Stimulated activated effector memory CD8-positive, alpha-beta T cell treated with anti-CD3 and anti-CD28 coated beads, Interleukin-12 subunit alpha, Interleukin-12 subunit beta, amount 100 ng/mL, for 72 hours (primary cell): ENCODE measurements at regions not wholly inside any gene's neighbourhood (a gene's known extent, or its start where the extent isn't known, plus 50 kb on each side); places are given as distances from the start of the nearest gene placed in this dataset.
A peak's percentile ranks its signal among the peaks of the same experiment; 100 is the strongest.

ENCODE experiments used
- ATAC-seq: fragments of 150-1000 bp; cut with Tn5 transposase; 2 replicates; pipeline ENCODE4 v1.10.0; 2021
- DNase-seq, 2 donors: peaks; one replicate each; pipeline ENCODE4 v3.0.0; 2021 to 2022; ENCODE audit warnings: low spot score in 2 of 2
- H3K27ac Mint-ChIP-seq: one replicate; pipeline ENCODE4 v1.8.0; 2022; ENCODE audit warnings: mild to moderate bottlenecking, mixed read lengths
- H3K36me3 Mint-ChIP-seq: one replicate; pipeline ENCODE4 v1.8.0; 2022; ENCODE audit warnings: mild to moderate bottlenecking, mixed read lengths
- H3K4me1 Mint-ChIP-seq: one replicate; pipeline ENCODE4 v1.8.0; 2022; ENCODE audit warnings: mixed read lengths
- H3K4me3 Mint-ChIP-seq: one replicate; pipeline ENCODE4 v1.8.0; 2022; ENCODE audit warnings: mild to moderate bottlenecking, mixed read lengths
- H3K9me3 Mint-ChIP-seq: one replicate; pipeline ENCODE4 v1.8.0; 2022; ENCODE audit warnings: mixed read lengths

DNA sequence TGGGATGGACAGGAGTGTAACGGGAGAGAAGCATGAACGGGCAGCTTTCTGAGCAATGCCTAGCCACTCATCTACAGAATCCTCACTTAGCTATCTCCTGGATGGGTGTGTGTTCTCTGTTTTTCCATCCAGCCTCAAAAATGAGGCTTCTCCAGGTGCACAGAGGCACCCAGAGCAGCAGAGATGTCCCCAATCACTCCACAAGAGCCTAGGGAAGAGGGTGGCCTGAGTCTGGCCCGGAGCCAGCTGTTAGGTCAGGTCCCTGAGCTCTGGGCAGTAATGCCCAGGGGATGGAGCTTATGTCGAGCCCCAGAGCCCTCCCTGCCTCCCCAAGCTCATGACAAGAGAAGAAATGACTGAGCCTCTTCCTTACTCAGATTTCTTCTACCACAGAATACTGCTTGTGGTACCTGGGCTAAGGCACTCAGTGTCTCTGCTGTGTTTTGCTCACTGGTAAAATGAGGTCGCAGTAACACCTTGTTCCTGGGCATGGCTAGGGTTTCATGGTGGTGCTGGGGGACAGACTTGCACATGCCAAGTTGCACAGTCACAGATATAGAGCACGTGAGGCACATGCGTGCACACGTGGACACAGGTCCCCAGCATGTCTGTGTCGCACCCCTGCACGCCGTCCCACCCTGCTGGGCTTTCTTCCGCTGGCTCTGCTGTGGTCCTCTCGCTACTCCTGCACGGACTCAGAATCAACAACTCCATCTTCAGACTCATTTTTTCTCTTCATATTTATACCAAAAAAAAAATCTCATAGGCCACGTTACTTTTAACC lies 86.6 kb upstream of the SOX1 start:
- Mint-ChIP-seq H3K9me3 (peaks cover 2% of the 10 kb centered on the region), H3K4me3 (no peak overlapping the region), H3K36me3 (no peaks in the 10 kb centered on the region), H3K27ac (no peak overlapping the region), H3K4me1 (peaks cover 2% of the 10 kb centered on the region)
- DNase-seq, result no peak
- peak; percentile 26 for ATAC-seq

DNA sequence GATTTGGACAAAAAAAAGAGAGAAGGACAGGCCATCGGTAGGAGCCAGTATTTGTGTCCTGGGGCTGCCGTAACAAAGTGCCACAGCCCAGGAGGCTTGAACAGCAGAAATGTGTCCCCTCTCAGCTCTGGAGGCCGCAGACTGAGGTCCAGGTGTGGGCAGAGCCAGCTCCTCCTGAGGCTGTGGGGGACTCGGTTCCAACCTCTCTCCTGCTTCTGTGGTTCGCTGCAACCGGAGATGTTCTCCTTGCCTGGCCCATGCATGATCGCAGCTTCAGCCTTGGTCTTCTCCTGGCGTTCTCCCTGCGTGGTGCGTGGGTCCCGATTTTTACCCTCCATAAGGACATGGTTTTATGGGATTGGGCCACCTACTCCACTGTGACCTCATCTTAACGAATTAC lies 85.9 kb upstream of the SOX1 start:
- DNase-seq, result no peak
- Mint-ChIP-seq H3K4me3 (no peak overlapping the region), H3K36me3 (no peaks in the 10 kb centered on the region), H3K9me3 (no peaks in the 10 kb centered on the region), H3K27ac (no peak overlapping the region), H3K4me1 (no peaks in the 10 kb centered on the region)
- no peak for ATAC-seq

DNA sequence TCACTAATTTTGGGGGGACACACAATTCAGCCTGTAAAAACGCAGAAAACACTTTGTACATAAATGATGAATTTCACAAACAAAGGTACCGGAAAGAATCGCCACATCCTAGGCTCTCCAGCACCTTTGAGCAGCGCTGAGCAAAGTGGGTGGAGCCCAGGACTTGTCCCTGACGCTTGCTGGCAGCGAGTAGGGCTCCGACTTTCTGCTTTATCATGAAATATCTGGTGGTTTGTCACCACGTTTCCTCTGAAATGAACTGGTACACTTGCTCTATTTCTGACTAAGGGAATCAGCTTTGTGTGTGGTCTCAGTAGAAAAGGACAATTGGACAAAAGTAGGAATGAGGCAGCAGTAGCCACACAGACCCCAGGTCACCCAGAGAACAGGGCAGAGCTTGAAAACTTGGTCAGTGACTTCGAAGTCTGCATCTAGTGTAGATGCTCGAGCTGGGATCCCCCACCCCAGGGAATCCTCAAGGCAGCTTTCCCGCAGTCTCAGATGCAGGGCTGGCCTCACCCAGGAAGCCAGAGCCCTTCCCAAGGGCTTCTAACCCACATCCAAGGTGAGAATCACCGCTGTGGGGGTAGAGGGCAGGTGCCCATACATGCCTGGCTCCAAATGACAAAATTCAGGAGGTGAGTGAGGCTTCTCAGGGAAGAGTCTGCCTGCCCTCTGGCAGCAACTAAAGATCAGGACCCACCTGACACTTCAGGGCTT lies 85.3 kb upstream of the SOX1 start:
- DNase-seq (no peak), ATAC-seq (no peak)
- Mint-ChIP-seq H3K36me3 (no peaks in the 10 kb centered on the region), H3K27ac (no peak overlapping the region), H3K4me3 (no peak overlapping the region), H3K4me1 (no peaks in the 10 kb centered on the region), H3K9me3 (no peaks in the 10 kb centered on the region)

DNA sequence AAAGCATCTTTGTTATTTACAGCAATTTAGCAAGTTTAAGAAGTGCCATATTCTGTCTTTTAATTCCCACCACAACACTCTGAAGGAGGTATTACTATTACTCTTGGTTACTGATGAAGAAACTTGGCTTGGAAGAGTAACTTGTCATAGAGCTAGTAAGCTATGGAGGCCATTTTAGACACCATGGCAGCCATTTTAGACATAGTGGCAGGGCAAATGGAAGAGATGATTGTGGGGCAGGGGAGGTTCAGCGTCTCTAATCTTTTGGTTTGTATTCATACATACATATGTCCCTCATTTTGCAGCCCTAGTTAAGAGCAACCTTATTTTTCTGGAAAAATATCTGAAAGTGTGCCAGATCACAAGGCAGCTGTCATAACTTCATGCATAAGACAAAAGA lies 82.6 kb upstream of the SOX1 start:
- Mint-ChIP-seq H3K4me1 (no peaks in the 10 kb centered on the region), H3K4me3 (no peak overlapping the region), H3K27ac (no peak overlapping the region), H3K36me3 (no peaks in the 10 kb centered on the region), H3K9me3 (no peaks in the 10 kb centered on the region)
- DNase-seq (no peak), ATAC-seq (no peak)

DNA sequence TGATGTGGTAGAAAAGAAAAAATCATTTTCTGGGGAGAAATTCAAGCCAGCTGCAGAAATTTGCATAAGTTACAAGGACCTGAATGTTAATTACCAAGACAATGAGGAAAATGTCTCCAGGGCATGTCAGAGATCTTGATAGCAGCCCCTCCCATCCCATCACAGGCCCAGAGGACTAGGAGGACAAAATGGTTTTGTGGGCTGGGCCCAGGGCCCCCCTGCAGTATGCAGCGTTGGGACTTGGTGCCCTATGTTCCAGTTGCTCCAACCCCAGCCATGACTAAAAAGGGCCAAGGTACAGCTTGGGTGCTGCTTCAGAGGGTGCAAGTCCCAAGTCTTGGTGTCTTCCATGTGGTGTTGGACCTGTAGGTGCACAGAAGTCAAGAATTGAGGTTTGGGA lies 76.6 kb upstream of the SOX1 start:
- no peaks in the 10 kb centered on the region for H3K4me1 Mint-ChIP-seq
- no peak overlapping the region for H3K27ac Mint-ChIP-seq
- no peak for DNase-seq
- no peak for ATAC-seq
- peaks cover 11% of the 10 kb centered on the region for H3K9me3 Mint-ChIP-seq
- no peaks in the 10 kb centered on the region for H3K36me3 Mint-ChIP-seq
- H3K4me3 Mint-ChIP-seq, result no peak overlapping the region

DNA sequence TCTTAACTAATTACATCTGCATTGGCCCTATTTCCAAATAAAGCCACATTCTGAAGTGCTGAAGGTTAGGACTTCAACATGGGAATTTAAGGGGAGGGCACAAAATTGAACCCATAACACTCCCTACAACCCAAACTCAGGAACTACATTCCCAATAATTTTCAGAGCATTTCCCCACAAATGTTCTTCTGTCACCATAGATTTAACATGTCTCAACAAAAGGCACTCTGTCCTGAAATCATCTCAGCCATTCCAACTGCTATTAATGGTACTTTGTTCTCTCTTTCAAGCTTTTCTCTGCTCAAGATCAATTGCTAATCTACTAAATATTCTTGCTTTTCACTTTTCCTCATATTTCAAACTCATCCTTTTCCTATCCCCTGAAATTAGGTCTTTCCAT lies 74.0 kb upstream of the SOX1 start:
- H3K9me3 Mint-ChIP-seq, result peaks cover 11% of the 10 kb centered on the region
- H3K27ac Mint-ChIP-seq, result no peak overlapping the region
- no peak for ATAC-seq

DNA sequence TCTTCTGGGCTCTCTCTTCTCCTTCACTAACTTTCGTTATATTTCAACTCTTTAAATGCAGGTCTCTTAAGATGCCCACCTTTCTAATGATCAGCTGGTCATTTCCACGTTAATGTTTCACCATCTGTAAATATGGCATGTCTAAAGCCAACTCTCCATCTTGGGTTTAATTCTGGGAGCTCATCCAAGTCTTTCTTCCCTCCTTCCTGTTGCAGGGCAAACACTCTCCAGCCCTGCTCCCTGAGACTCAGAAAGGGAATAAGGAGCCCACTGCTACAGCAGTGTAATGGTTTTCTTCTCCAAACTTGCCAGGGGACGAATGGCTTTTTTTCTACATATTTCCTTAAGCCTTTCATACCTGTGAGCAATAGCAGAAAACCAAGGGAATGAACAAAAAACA lies 73.3 kb upstream of the SOX1 start:
- peaks cover 11% of the 10 kb centered on the region for H3K9me3 Mint-ChIP-seq
- no peak overlapping the region for H3K4me3 Mint-ChIP-seq
- ATAC-seq (no peak), DNase-seq (no peak)
- H3K4me1 Mint-ChIP-seq, result no peaks in the 10 kb centered on the region
- no peaks in the 10 kb centered on the region for H3K36me3 Mint-ChIP-seq
- H3K27ac Mint-ChIP-seq, result no peak overlapping the region

More for the DNA sequence above, 74.0 kb upstream of the SOX1 start:
- no peak overlapping the region for H3K4me3 Mint-ChIP-seq
- H3K36me3 Mint-ChIP-seq, result no peaks in the 10 kb centered on the region
- no peaks in the 10 kb centered on the region for H3K4me1 Mint-ChIP-seq
- DNase-seq, result no peak

DNA sequence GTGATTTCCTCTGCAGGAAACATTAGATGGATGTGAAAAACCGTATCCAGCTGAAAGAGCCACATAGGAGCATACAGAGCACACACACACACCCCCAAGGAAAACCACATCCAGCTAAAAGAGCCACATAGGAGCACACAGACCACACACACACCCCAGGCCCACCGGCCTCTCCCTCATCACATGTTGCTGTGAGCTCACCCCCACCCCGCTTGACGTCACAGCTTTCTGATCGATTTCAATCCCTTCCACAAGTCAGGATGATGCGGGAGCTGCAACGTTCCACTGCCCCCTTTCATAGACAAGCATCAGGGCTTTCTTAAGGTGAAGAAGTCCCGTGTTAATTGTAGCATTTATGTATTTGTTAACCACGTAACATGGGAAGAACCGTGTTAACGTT lies 72.4 kb upstream of the SOX1 start:
- H3K4me3 Mint-ChIP-seq, result no peak overlapping the region
- no peaks in the 10 kb centered on the region for H3K4me1 Mint-ChIP-seq
- no peaks in the 10 kb centered on the region for H3K36me3 Mint-ChIP-seq
- no peak overlapping the region for H3K27ac Mint-ChIP-seq
- DNase-seq, result no peak
- ATAC-seq, result no peak
- H3K9me3 Mint-ChIP-seq, result peaks cover 11% of the 10 kb centered on the region

DNA sequence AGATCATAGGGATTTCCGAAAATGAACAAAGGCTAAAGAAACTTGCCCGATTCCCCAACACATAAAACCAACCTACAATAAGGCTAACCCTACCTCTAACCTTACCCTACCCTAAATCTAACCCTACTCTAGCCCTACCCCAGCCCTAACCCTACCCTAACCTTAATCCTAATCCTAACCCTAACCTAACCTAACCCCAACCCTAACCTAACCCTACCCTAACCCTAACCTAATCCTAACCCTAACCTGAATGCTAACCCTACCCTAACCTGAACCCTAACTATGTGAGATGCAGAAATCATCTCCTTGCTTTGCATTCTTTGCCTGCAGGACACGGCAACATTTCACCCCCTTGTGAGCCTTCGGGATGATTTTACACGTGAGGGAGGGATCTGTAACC lies 67.6 kb upstream of the SOX1 start:
- ATAC-seq, result no peak

DNA sequence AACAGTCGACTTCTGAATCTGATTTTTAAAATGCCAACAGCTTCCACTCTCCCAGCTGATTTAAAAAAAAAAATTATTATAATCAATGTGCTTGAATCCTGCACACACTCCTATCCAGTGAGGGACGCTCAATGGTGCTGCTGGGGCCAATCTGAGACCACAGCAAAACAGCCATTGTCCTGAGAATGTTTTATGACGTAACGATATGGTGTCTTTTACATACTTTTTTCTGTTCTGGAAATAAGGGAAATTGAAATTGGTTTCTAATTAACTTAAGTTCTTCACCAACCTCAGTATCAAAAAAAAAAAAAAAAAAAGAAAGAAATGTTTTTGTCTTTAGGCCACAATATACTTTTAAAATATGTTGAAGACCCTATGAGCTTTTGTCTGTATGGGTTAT lies 66.1 kb upstream of the SOX1 start:
- no peak for ATAC-seq
- H3K9me3 Mint-ChIP-seq, result peaks cover 1% of the 10 kb centered on the region

More for the DNA sequence above, 67.6 kb upstream of the SOX1 start:
- Mint-ChIP-seq H3K4me3 (no peak overlapping the region), H3K4me1 (no peaks in the 10 kb centered on the region), H3K27ac (no peak overlapping the region), H3K36me3 (no peaks in the 10 kb centered on the region), H3K9me3 (no peaks in the 10 kb centered on the region)
- no peak for DNase-seq

DNA sequence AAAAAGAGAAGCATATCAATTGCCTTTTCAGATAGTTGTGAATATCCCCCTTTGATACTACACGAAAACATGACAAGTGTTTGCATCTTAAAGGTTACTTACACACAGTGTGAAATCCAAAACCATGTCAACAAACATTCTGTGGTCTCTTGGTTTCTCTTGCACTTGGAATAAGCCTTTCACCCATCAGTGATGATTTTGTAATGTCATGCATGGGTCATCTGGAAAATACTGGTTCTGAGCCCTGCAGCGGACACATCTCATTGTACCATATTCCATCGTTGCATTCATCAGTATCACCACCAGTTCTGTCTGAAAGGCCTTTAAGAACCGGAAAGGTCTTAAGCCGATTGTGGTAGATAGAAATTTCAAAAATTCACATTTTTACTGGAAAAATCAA lies 65.4 kb upstream of the SOX1 start:
- Mint-ChIP-seq H3K4me3 (no peak overlapping the region), H3K27ac (no peak overlapping the region), H3K9me3 (peaks cover 3% of the 10 kb centered on the region), H3K36me3 (no peaks in the 10 kb centered on the region), H3K4me1 (no peaks in the 10 kb centered on the region)
- no peak for ATAC-seq
- DNase-seq, result no peak

More for the DNA sequence above, 66.1 kb upstream of the SOX1 start:
- no peak for DNase-seq
- Mint-ChIP-seq H3K4me1 (no peaks in the 10 kb centered on the region), H3K36me3 (no peaks in the 10 kb centered on the region), H3K4me3 (no peak overlapping the region), H3K27ac (no peak overlapping the region)

DNA sequence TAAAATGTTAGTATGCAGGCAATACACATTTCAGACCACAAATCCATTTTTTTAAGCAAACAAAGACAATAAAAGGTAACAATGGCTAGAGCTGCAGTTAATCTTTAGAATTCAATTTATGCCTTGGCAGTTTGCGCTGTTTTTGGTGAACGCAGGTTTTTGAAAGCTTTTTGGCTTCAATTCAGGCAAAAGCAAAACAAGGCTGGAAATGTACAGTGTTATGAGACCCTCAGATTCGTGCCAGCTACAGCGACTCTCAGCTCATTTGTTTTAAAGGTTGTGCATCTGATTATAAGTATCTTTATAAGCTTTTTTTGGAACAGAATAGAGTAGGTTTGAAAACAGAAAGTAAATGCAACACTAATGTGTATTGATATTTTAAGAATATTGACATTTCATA lies 63.6 kb upstream of the SOX1 start:
- no peak for DNase-seq
- peaks cover 3% of the 10 kb centered on the region for H3K9me3 Mint-ChIP-seq
- H3K4me1 Mint-ChIP-seq, result no peaks in the 10 kb centered on the region
- H3K36me3 Mint-ChIP-seq, result no peaks in the 10 kb centered on the region
- no peak overlapping the region for H3K4me3 Mint-ChIP-seq
- no peak for ATAC-seq
- no peak overlapping the region for H3K27ac Mint-ChIP-seq

DNA sequence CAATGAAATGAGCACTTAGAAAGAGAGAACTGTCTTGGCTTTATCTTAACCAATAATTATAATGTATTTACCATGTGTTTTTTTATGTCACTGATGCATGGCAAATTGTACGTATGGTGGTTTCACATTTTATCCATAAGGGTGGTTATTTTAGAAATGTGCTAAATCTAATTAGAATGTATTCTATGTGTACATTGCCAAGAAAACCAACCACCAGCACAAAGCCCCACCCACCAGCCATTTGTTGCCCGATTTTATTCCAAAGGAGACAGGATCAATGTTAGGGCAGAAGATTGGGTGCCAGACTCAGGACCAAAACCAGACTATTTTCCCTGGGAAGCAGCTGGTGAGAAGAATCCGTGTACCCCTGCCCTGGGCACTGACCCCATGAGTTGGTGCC lies 63.0 kb upstream of the SOX1 start:
- H3K9me3 Mint-ChIP-seq, result peaks cover 3% of the 10 kb centered on the region
- no peak overlapping the region for H3K27ac Mint-ChIP-seq
- H3K4me3 Mint-ChIP-seq, result no peak overlapping the region
- ATAC-seq, result no peak
- no peaks in the 10 kb centered on the region for H3K4me1 Mint-ChIP-seq
- DNase-seq, result no peak
- no peaks in the 10 kb centered on the region for H3K36me3 Mint-ChIP-seq

DNA sequence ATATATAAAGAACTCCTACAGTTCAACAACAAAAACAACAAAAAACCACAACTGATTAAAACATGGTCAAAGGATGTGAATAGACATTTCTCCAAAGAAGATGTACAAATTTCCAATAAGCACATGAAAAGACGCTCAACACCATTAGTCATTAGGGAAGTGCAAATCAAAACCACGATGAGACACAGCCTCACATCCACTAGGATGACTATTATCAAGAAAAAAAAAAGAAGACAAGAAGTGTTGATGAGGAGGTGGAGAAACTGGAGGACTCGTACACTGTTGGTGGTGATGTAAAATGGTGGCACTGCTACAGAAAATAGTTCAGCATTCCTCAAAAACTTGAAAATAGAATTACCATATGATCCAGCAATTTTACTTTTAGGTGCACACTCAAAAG lies 61.0 kb upstream of the SOX1 start:
- ATAC-seq (no peak), DNase-seq (no peak)
- Mint-ChIP-seq H3K4me1 (no peaks in the 10 kb centered on the region), H3K4me3 (no peak overlapping the region), H3K9me3 (peaks cover 3% of the 10 kb centered on the region), H3K36me3 (no peaks in the 10 kb centered on the region), H3K27ac (no peak overlapping the region)

DNA sequence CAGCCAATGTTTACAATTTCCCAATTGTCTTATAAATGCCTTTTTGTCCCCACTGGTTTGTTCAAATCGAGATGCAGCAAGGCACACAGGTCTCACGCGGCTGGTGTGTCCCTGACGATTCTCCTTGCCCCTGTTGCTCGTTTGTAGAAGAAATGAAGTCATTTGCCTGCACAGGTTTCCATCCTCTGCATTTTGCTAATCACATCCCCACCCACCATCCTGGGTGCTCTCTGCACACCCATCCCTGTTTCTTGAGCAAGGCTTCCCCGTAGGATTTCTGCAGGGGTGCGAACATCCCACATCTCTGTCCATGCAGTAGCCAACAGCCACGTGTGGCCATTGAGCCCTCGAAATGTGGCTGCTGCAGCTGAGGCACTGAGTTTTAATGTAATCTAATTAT lies 59.8 kb upstream of the SOX1 start:
- no peak overlapping the region for H3K4me3 Mint-ChIP-seq
- no peak overlapping the region for H3K27ac Mint-ChIP-seq
- H3K4me1 Mint-ChIP-seq, result no peaks in the 10 kb centered on the region
- H3K9me3 Mint-ChIP-seq, result peaks cover 3% of the 10 kb centered on the region
- DNase-seq (no peak), ATAC-seq (no peak)
- no peaks in the 10 kb centered on the region for H3K36me3 Mint-ChIP-seq

DNA sequence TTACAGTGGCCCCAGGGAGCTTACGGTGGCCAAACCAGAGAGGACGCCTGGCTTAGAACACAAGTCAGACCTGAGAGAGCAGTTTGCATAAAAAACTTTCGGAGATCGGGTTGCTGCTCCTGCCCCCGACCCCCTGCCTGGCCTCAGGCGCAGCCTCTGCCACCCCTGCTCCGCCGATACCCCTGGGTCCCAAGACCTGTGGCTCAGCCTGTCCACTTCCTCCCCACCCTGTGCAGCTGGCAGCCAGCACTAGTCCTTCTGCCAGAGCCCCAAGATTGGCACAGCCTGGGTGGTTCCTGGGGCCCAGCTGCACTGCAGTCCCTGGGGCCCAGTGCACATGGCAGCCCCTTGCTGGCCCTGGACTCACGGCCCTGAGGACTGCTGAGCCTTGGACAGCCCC lies 56.2 kb upstream of the SOX1 start:
- DNase-seq, result no peak
- H3K4me3 Mint-ChIP-seq, result no peak overlapping the region

More for the DNA sequence above, 56.2 kb upstream of the SOX1 start:
- Mint-ChIP-seq H3K36me3 (no peaks in the 10 kb centered on the region), H3K4me1 (no peaks in the 10 kb centered on the region), H3K27ac (no peak overlapping the region), H3K9me3 (peaks cover 7% of the 10 kb centered on the region)
- no peak for ATAC-seq
